NCI-H748 treated with DMSO at 0.1 percent for 48 hours (cell line): ENCODE measurements at regions not wholly inside any gene's neighbourhood (a gene's known extent, or its start where the extent isn't known, plus 50 kb on each side); places are given as distances from the start of the nearest gene placed in this dataset.

Experiments
- DNase-seq: peaks from one replicate; lab custom pipeline; 2025; lab: John Stamatoyannopoulos, UW

GRCh38 chr10:88169037-88169319, 305.6 kb downstream of the PTEN start:
- DNase-seq, result no peak

GRCh38 chr10:88170628-88171027, 307.2 kb downstream of the PTEN start:
- DNase-seq, result no peak

GRCh38 chr10:88172159-88172558, 308.7 kb downstream of the PTEN start:
- DNase-seq, result no peak

- DNase-seq, result no peak
Observed at GRCh38 chr10:88174391-88174790, 311.0 kb downstream of the PTEN start.

- DNase-seq, result peak; percentile 3
Observed at GRCh38 chr10:88178758-88179157, 315.3 kb downstream of the PTEN start.

- no peak for DNase-seq
Observed at GRCh38 chr10:88179831-88180230, 316.4 kb downstream of the PTEN start.

GRCh38 chr10:88181902-88182600, 318.6 kb downstream of the PTEN start:
- peak; percentile 25 for DNase-seq

- no peak for DNase-seq
Observed at GRCh38 chr10:88182601-88182930, 319.1 kb downstream of the PTEN start.

- DNase-seq, result no peak
Observed at GRCh38 chr10:88184543-88185297, 321.3 kb downstream of the PTEN start.

GRCh38 chr10:88185830-88186229, 322.4 kb downstream of the PTEN start:
- DNase-seq, result no peak

GRCh38 chr10:88186335-88186734, 322.9 kb downstream of the PTEN start:
- no peak for DNase-seq

- DNase-seq, result no peak
Observed at GRCh38 chr10:88187472-88187871, 324.0 kb downstream of the PTEN start.

- no peak for DNase-seq
Observed at GRCh38 chr10:88190123-88190522, 326.7 kb downstream of the PTEN start.

- no peak for DNase-seq
Observed at GRCh38 chr10:88190540-88191235, 327.3 kb downstream of the PTEN start.

GRCh38 chr10:88193018-88193417, 329.6 kb downstream of the PTEN start:
- DNase-seq, result no peak

- DNase-seq, result no peak
Observed at GRCh38 chr10:88194041-88194887, 330.8 kb downstream of the PTEN start.

- no peak for DNase-seq
Observed at GRCh38 chr10:88194961-88195367, 331.5 kb downstream of the PTEN start.

GRCh38 chr10:88195841-88196240, 332.4 kb downstream of the PTEN start:
- DNase-seq, result peak; percentile 16

- DNase-seq, result no peak
Observed at GRCh38 chr10:88196291-88196690, 332.9 kb downstream of the PTEN start.

GRCh38 chr10:88198023-88198422, 334.6 kb downstream of the PTEN start:
- DNase-seq, result no peak

- no peak for DNase-seq
Observed at GRCh38 chr10:88200312-88201032, 337.0 kb downstream of the PTEN start.
